ENCODE measurements at regions not wholly inside any gene's neighbourhood (a gene's known extent, or its start where the extent isn't known, plus 50 kb on each side); places are given as distances from the start of the nearest gene placed in this dataset.

DNA sequence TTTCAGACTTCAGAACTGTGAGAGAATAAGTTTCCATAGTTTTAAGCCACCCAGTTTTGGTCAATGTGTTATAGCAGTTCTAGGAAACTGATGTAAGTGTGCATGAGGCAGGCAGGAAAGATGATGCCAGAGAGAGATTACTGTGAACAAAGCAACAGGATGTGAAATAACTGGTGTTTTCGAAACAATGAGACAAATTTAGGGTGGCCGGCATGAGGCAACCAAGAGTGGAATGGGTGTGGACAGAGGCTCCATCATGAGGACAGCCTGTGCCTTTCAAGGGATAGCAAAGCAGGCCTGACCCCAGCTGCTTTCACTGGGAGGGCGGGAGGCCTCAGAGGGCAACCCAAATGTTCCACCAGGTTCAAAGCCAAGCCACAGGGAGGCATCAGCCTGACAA lies 67.3 kb upstream of the UCN3 start:
- no TSS peak for BruUV-seq (replicated peaks)
- DNase-seq (ENCODE audit: low read depth, low spot score): no peak
- Histone ChIP-seq H3K9me3 (ENCODE audit: control insufficient read depth, insufficient read depth, low read depth, low read length) (no peaks in the 10 kb centered on the region), H3K27ac (ENCODE audit: low read length) (no peak overlapping the region), H3K36me3 (ENCODE audit: control insufficient read depth, insufficient read depth, low read length) (no peaks in the 10 kb centered on the region), H3K4me3 (ENCODE audit: low read depth in 2 of 2, low read length in 2 of 2) (no peak overlapping the region), H3K4me1 (ENCODE audit: control insufficient read depth, insufficient read depth, low read length) (no peaks in the 10 kb centered on the region), H3K27me3 (ENCODE audit: control insufficient read depth, insufficient read depth, low read length) (no peaks in the 10 kb centered on the region)
- POLR2A ChIA-PET: no interaction called here
- in situ Hi-C loops (cut with HindIII; ENCODE audit: low pct_unique_long_range_greater_than_20kb, low sequenced_read_pairs) (no loop called here), intact Hi-C loops (cut with micrococcal nuclease; ENCODE audit: unreplicated experiment) (no loop called here)
- TF ChIP-seq SIN3A (IDR thresholded peaks at IDR 0.05; ENCODE audit: borderline replicate concordance, insufficient read depth, low read depth, low read length) (no peak), POLR2AphosphoS5 (IDR thresholded peaks at IDR 0.05; ENCODE audit: low read depth, low read length) (no peak)
- TF ChIP-seq, protein P1, sequence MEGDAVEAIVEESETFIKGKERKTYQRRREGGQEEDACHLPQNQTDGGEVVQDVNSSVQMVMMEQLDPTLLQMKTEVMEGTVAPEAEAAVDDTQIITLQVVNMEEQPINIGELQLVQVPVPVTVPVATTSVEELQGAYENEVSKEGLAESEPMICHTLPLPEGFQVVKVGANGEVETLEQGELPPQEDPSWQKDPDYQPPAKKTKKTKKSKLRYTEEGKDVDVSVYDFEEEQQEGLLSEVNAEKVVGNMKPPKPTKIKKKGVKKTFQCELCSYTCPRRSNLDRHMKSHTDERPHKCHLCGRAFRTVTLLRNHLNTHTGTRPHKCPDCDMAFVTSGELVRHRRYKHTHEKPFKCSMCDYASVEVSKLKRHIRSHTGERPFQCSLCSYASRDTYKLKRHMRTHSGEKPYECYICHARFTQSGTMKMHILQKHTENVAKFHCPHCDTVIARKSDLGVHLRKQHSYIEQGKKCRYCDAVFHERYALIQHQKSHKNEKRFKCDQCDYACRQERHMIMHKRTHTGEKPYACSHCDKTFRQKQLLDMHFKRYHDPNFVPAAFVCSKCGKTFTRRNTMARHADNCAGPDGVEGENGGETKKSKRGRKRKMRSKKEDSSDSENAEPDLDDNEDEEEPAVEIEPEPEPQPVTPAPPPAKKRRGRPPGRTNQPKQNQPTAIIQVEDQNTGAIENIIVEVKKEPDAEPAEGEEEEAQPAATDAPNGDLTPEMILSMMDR (IDR thresholded peaks at IDR 0.05): no peak
- CTCF ChIA-PET: no interaction called here
- no peak for ATAC-seq

DNA sequence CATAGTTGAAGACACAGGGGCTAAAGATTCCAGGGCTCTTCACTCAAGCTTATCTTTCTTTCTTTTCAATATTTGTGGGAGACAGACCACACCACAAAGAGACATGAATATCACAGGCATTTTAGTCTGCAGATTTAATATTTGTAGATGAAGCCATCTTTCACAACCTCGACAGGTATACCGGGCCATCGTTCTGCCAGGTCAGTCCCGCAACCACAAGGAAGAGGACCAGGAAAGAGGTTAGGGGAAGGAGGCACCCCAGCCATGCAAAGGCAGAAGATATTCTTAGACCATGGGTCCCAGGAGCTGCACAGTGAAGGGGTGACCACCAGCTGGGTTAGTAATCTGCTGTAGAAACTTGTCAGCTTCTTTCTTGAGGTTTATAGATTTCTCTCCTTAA lies 66.8 kb upstream of the UCN3 start:
- Histone ChIP-seq H3K27ac (ENCODE audit: low read length) (no peak overlapping the region), H3K36me3 (ENCODE audit: control insufficient read depth, insufficient read depth, low read length) (no peaks in the 10 kb centered on the region), H3K9me3 (ENCODE audit: control insufficient read depth, insufficient read depth, low read depth, low read length) (no peaks in the 10 kb centered on the region), H3K4me3 (ENCODE audit: low read depth in 2 of 2, low read length in 2 of 2) (no peak overlapping the region), H3K4me1 (ENCODE audit: control insufficient read depth, insufficient read depth, low read length) (no peaks in the 10 kb centered on the region), H3K27me3 (ENCODE audit: control insufficient read depth, insufficient read depth, low read length) (no peaks in the 10 kb centered on the region)
- in situ Hi-C loops (cut with HindIII; ENCODE audit: low pct_unique_long_range_greater_than_20kb, low sequenced_read_pairs): no loop called here
- intact Hi-C loops (cut with micrococcal nuclease; ENCODE audit: unreplicated experiment): no loop called here
- BruUV-seq (replicated peaks): no TSS peak
- ChIA-PET POLR2A (no interaction called here), CTCF (no interaction called here)
- ATAC-seq: no peak
- TF ChIP-seq SIN3A (IDR thresholded peaks at IDR 0.05; ENCODE audit: borderline replicate concordance, insufficient read depth, low read depth, low read length) (no peak), TCF7L2 (IDR thresholded peaks at IDR 0.05; ENCODE audit: low read depth, low read length) (no peak), POLR2AphosphoS5 (IDR thresholded peaks at IDR 0.05; ENCODE audit: low read depth, low read length) (no peak)
- TF ChIP-seq, protein P2, sequence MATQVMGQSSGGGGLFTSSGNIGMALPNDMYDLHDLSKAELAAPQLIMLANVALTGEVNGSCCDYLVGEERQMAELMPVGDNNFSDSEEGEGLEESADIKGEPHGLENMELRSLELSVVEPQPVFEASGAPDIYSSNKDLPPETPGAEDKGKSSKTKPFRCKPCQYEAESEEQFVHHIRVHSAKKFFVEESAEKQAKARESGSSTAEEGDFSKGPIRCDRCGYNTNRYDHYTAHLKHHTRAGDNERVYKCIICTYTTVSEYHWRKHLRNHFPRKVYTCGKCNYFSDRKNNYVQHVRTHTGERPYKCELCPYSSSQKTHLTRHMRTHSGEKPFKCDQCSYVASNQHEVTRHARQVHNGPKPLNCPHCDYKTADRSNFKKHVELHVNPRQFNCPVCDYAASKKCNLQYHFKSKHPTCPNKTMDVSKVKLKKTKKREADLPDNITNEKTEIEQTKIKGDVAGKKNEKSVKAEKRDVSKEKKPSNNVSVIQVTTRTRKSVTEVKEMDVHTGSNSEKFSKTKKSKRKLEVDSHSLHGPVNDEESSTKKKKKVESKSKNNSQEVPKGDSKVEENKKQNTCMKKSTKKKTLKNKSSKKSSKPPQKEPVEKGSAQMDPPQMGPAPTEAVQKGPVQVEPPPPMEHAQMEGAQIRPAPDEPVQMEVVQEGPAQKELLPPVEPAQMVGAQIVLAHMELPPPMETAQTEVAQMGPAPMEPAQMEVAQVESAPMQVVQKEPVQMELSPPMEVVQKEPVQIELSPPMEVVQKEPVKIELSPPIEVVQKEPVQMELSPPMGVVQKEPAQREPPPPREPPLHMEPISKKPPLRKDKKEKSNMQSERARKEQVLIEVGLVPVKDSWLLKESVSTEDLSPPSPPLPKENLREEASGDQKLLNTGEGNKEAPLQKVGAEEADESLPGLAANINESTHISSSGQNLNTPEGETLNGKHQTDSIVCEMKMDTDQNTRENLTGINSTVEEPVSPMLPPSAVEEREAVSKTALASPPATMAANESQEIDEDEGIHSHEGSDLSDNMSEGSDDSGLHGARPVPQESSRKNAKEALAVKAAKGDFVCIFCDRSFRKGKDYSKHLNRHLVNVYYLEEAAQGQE (IDR thresholded peaks at IDR 0.05; ENCODE audit: insufficient read depth in 1 of 2, low read depth in 2 of 2, low read length in 1 of 2): no peak
- TF ChIP-seq, protein P1 (IDR thresholded peaks at IDR 0.05): no peak
- DNase-seq (ENCODE audit: low read depth, low spot score): no peak

DNA sequence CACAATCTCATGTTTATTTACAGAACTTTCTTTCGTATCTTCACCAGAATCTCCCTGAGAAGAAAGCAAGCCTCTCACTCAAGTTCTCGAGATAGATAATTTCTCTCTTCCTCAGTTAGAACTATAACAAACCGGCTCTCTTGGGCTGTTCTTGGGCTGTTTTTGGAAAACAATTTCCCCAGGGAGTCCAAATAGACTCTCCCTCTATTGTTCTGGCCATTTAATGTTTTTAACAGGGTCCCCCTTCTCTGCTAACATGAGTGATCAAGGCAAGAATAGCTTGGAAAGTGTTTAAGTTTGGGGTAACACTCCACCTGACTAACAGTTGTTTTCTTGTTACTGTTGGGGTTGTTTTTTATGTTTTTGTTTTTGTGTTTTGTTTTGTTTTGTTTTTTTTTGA lies 64.8 kb upstream of the UCN3 start:
- ChIA-PET POLR2A (no interaction called here), CTCF (no interaction called here)
- BruUV-seq (replicated peaks): no TSS peak
- no peak overlapping the region for H3K4me3 ChIP-seq (ENCODE audit: low read depth in 2 of 2, low read length in 2 of 2)
- DNase-seq (ENCODE audit: low read depth, low spot score) (no peak), ATAC-seq (no peak)
- in situ Hi-C loops (cut with HindIII; ENCODE audit: low pct_unique_long_range_greater_than_20kb, low sequenced_read_pairs) (no loop called here), intact Hi-C loops (cut with micrococcal nuclease; ENCODE audit: unreplicated experiment) (no loop called here)
- no peaks in the 10 kb centered on the region for H3K36me3 ChIP-seq (ENCODE audit: control insufficient read depth, insufficient read depth, low read length)
- no peaks in the 10 kb centered on the region for H3K27me3 ChIP-seq (ENCODE audit: control insufficient read depth, insufficient read depth, low read length)
- TF ChIP-seq, protein P1 (IDR thresholded peaks at IDR 0.05): no peak
- H3K9me3 ChIP-seq (ENCODE audit: control insufficient read depth, insufficient read depth, low read depth, low read length): no peaks in the 10 kb centered on the region
- H3K27ac ChIP-seq (ENCODE audit: low read length): no peak overlapping the region
- H3K4me1 ChIP-seq (ENCODE audit: control insufficient read depth, insufficient read depth, low read length): no peaks in the 10 kb centered on the region
